ENCODE measurements at regions not wholly inside any gene's neighbourhood (a gene's known extent, or its start where the extent isn't known, plus 50 kb on each side); places are given as distances from the start of the nearest gene placed in this dataset.

DNA sequence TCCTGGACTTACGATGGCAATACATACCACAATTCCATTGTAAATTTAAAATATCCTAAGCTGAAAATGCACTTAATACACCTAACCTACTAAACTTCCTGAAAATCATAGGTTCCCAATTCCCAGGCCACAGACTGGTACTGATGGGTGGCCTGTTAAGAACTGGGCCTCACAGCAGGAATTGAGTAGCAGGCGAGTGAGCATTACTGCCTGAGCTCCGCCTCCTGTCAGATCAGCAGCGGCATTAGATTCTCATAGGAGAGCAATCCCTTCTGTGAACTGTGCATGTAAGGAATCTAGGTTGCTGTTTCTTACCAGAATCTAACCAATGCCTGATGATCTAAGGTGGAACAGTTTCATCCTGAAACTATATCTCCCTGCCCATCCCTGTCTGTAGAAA is 1670.2 kb upstream of the PCDH20 start:
- TF ChIP-seq CTCF (IDR thresholded peaks at IDR 0.05) (no peak), ZBTB43 (CRISPR knock-in tag; IDR thresholded peaks at IDR 0.05) (no peak), TCF7 (CRISPR knock-in tag; IDR thresholded peaks at IDR 0.05; ENCODE audit: low read depth) (no peak), ZNF121 (CRISPR knock-in tag; IDR thresholded peaks at IDR 0.05) (no peak), ATF3 (CRISPR knock-in tag; conservative IDR thresholded peaks at IDR 0.05) (no peak), E2F5 (CRISPR knock-in tag; IDR thresholded peaks at IDR 0.05) (no peak), ZNF232 (CRISPR knock-in tag; IDR thresholded peaks at IDR 0.05) (no peak)
